ENCODE measurements at regions not wholly inside any gene's neighbourhood (a gene's known extent, or its start where the extent isn't known, plus 50 kb on each side); places are given as distances from the start of the nearest gene placed in this dataset.

DNA sequence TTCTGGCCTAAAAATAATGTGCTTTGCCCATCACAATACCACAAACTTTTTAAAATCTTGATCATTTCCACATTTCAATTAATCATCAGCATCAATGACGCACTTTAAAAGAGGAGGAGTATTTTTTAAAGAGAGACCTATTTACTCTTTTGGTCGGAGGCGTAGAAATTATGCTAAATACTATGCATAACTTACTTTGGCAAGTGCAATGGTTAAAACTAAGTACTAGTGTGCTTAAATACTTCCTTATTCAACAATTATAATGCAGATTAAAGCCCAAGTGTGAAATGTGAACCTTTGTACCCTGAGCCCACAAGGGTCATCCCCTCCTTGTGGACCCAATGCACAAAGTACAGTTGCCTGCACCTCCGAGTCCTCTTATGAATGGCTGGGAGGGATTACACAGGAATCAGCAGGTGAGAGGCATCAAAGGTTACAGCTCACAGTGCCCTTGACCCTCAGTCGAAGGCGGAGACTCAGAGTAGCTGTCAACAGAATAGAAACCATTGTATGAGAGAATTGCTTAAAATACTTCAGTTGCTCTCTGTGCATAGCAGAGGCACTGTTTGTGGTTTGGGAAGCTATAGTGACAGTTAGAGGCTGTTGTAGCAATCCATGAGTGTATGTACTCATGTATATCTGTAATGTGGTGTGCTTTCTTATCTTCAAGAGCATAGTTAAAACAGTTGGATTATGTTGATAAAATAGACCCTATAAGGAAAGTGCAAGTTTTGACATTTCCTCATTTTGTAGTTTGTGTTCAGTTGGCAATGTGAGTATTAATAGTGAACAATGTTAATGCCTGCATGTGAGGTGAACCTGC, 151.7 kb upstream of the ITGA4 start:
- TF ChIP-seq CTCF (conservative IDR thresholded peaks at IDR 0.05; ENCODE audit: low read depth, low read length) (no peak), POLR2A (IDR thresholded peaks at IDR 0.05; ENCODE audit: low read depth, low read length) (no peak), RAD21 (IDR thresholded peaks at IDR 0.05; ENCODE audit: low read length) (no peak), BHLHE40 (IDR thresholded peaks at IDR 0.05; ENCODE audit: low read depth, low read length) (no peak), SMC3 (IDR thresholded peaks at IDR 0.05; ENCODE audit: low read depth, low read length) (no peak), RFX5 (IDR thresholded peaks at IDR 0.05; ENCODE audit: low read depth, low read length) (no peak), MAZ (IDR thresholded peaks at IDR 0.05; ENCODE audit: borderline replicate concordance, low read depth, low read length) (no peak), FOS (IDR thresholded peaks at IDR 0.05; ENCODE audit: low read depth, low read length) (no peak), MXI1 (IDR thresholded peaks at IDR 0.05; ENCODE audit: borderline replicate concordance, low read depth, low read length) (no peak), MAFK (IDR thresholded peaks at IDR 0.05; ENCODE audit: low read depth, low read length) (no peak), RCOR1 (IDR thresholded peaks at IDR 0.05; ENCODE audit: insufficient replicate concordance, low read length) (no peak)
- TF ChIP-seq, protein P1, sequence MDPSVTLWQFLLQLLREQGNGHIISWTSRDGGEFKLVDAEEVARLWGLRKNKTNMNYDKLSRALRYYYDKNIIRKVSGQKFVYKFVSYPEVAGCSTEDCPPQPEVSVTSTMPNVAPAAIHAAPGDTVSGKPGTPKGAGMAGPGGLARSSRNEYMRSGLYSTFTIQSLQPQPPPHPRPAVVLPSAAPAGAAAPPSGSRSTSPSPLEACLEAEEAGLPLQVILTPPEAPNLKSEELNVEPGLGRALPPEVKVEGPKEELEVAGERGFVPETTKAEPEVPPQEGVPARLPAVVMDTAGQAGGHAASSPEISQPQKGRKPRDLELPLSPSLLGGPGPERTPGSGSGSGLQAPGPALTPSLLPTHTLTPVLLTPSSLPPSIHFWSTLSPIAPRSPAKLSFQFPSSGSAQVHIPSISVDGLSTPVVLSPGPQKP (IDR thresholded peaks at IDR 0.05; ENCODE audit: borderline replicate concordance, low read depth, low read length): no peak
- TF ChIP-seq, protein P2, sequence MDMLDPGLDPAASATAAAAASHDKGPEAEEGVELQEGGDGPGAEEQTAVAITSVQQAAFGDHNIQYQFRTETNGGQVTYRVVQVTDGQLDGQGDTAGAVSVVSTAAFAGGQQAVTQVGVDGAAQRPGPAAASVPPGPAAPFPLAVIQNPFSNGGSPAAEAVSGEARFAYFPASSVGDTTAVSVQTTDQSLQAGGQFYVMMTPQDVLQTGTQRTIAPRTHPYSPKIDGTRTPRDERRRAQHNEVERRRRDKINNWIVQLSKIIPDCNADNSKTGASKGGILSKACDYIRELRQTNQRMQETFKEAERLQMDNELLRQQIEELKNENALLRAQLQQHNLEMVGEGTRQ (IDR thresholded peaks at IDR 0.05; ENCODE audit: low read depth, low read length): no peak
